ENCODE measurements at regions not wholly inside any gene's neighbourhood (a gene's known extent, or its start where the extent isn't known, plus 50 kb on each side); places are given as distances from the start of the nearest gene placed in this dataset.

GRCh38 chr4:105093975-105094374, 52.7 kb upstream of the TET2 start:
- in situ Hi-C loops (cut with MboI) (no loop called here), intact Hi-C loops (cut with micrococcal nuclease; ENCODE audit: unreplicated experiment) (no loop called here)
- ATAC-seq (no peak), FAIRE-seq (no peak), DNase-seq (ENCODE audit: low read depth, low spot score) (no peak)
- no peaks in the 10 kb centered on the region for H4K20me1 ChIP-seq (ENCODE audit: control insufficient read depth, insufficient read depth)
- no peaks in the 10 kb centered on the region for H3K36me3 ChIP-seq (ENCODE audit: control insufficient read depth in 2 of 2, insufficient read depth in 2 of 2, low read length in 1 of 2)
- no peak for TF ChIP-seq CHD1 (IDR thresholded peaks at IDR 0.05; ENCODE audit: low read depth, low read length)
- no peak for TF ChIP-seq SREBF2 (IDR thresholded peaks at IDR 0.05; ENCODE audit: low read length)
- TF ChIP-seq, protein P1, sequence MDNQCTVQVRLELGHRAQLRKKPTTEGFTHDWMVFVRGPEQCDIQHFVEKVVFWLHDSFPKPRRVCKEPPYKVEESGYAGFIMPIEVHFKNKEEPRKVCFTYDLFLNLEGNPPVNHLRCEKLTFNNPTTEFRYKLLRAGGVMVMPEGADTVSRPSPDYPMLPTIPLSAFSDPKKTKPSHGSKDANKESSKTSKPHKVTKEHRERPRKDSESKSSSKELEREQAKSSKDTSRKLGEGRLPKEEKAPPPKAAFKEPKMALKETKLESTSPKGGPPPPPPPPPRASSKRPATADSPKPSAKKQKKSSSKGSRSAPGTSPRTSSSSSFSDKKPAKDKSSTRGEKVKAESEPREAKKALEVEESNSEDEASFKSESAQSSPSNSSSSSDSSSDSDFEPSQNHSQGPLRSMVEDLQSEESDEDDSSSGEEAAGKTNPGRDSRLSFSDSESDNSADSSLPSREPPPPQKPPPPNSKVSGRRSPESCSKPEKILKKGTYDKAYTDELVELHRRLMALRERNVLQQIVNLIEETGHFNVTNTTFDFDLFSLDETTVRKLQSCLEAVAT (IDR thresholded peaks at IDR 0.05), result no peak
- TF ChIP-seq MTA2 (IDR thresholded peaks at IDR 0.05; ENCODE audit: low read depth), result no peak
- TF ChIP-seq ZBTB4 (CRISPR knock-in tag; IDR thresholded peaks at IDR 0.05), result no peak
- TF ChIP-seq PML (IDR thresholded peaks at IDR 0.05; ENCODE audit: low read length), result no peak
- TF ChIP-seq TAF1 (IDR thresholded peaks at IDR 0.05; ENCODE audit: borderline replicate concordance, low read depth, low read length), result no peak
- no peak for TF ChIP-seq POU2F2 (IDR thresholded peaks at IDR 0.05; ENCODE audit: borderline replicate concordance, low read depth, low read length)
- no peak for TF ChIP-seq MYC (IDR thresholded peaks at IDR 0.05; ENCODE audit: insufficient read depth, insufficient read length, insufficient replicate concordance, low read length, severe bottlenecking)
- no peak for TF ChIP-seq BACH1 (IDR thresholded peaks at IDR 0.05; ENCODE audit: borderline replicate concordance)
- no peak for TF ChIP-seq ETV6 (conservative IDR thresholded peaks at IDR 0.05 in 1 of 2, IDR thresholded peaks at IDR 0.05 in 1 of 2; ENCODE audit: borderline replicate concordance in 1 of 2, low read depth in 1 of 2)
- TF ChIP-seq TCF3 (IDR thresholded peaks at IDR 0.05; ENCODE audit: borderline replicate concordance, insufficient read depth, low read depth, low read length), result no peak
- no peak for TF ChIP-seq FOS (IDR thresholded peaks at IDR 0.05; ENCODE audit: borderline replicate concordance, extremely low read depth, insufficient read length)
- no peak for TF ChIP-seq SMARCA5 (IDR thresholded peaks at IDR 0.05)
- no peak for TF ChIP-seq EGR1 (IDR thresholded peaks at IDR 0.05; ENCODE audit: borderline replicate concordance in 1 of 2, low read depth in 2 of 2, low read length in 2 of 2)
- BruUV-seq (replicated peaks), result no TSS peak
- no peak overlapping the region for H3K9ac ChIP-seq (ENCODE audit: control insufficient read depth, insufficient read depth, low read length)
- peaks cover 14% of the 10 kb centered on the region for H3K9me3 ChIP-seq (replicated peaks; ENCODE audit: control insufficient read depth, insufficient read depth, low read length)
- no peaks in the 10 kb centered on the region for H3K4me1 ChIP-seq (ENCODE audit: control insufficient read depth, insufficient read depth, low read length)
- ChIA-PET SMC1A (ENCODE audit: uncharacterized antibody, unreplicated experiment) (interaction anchor here (0.6 to 1.4 kb wide), 6 partner anchors 9 to 256 kb away, joined by 3 to 4 read pairs (median 3); no protein-coding TSS in a partner anchor), CTCF (interaction anchor here (1.2 kb wide), 1 partner anchor 9 kb away, joined by 3 read pairs; no protein-coding TSS in a partner anchor), POLR2A (no interaction called here), RAD21 (ENCODE audit: unreplicated experiment) (no interaction called here)
- no peak overlapping the region for H3K4me2 ChIP-seq (ENCODE audit: control insufficient read depth, insufficient read depth)
- no peaks in the 10 kb centered on the region for H3K79me2 ChIP-seq (ENCODE audit: control insufficient read depth, insufficient read depth, low read length)
- 27% methylated on average over 2 of the region's 2 CpGs for WGBS (ENCODE audit: insufficient coverage, insufficient replicate concordance, low lambda C conversion rate, missing lambda C conversion rate)
- H3K27me3 ChIP-seq (replicated peaks in 1 of 2; ENCODE audit: control insufficient read depth in 2 of 2, insufficient read depth in 2 of 2, low read length in 1 of 2), result no peaks in the 10 kb centered on the region
- H3K27ac ChIP-seq (ENCODE audit: control insufficient read depth, insufficient read depth), result no peak overlapping the region
- no peak overlapping the region for H3K4me3 ChIP-seq
- H2AFZ ChIP-seq (ENCODE audit: control insufficient read depth, low read depth, low read length), result no peak overlapping the region

Data from GM12878 (cell line).